Right ventricle myocardium inferior (tissue), 1 donor: ENCODE measurements at regions not wholly inside any gene's neighbourhood (a gene's known extent, or its start where the extent isn't known, plus 50 kb on each side); places are given as distances from the start of the nearest gene placed in this dataset.

Experiments used
- ATAC-seq: fragments of 200-7000 bp; cut with Tn5 transposase; one replicate; pipeline ENCODE4 v1.9.1; 2020; ENCODE audit warnings: mild to moderate bottlenecking, moderate library complexity
- DNase-seq: peaks from one replicate; pipeline ENCODE4 v3.0.0; 2021; ENCODE audit errors: missing footprints
- intact Hi-C: fragments of 100-400 bp; cut with DNase I; formaldehyde crosslinking; loops from one replicate; pipeline ENCODE4 v1.11.0; 2022
- donor health status: DM: no; HTN: yes; CAD: no; lungs with severe emphysema.

DNA sequence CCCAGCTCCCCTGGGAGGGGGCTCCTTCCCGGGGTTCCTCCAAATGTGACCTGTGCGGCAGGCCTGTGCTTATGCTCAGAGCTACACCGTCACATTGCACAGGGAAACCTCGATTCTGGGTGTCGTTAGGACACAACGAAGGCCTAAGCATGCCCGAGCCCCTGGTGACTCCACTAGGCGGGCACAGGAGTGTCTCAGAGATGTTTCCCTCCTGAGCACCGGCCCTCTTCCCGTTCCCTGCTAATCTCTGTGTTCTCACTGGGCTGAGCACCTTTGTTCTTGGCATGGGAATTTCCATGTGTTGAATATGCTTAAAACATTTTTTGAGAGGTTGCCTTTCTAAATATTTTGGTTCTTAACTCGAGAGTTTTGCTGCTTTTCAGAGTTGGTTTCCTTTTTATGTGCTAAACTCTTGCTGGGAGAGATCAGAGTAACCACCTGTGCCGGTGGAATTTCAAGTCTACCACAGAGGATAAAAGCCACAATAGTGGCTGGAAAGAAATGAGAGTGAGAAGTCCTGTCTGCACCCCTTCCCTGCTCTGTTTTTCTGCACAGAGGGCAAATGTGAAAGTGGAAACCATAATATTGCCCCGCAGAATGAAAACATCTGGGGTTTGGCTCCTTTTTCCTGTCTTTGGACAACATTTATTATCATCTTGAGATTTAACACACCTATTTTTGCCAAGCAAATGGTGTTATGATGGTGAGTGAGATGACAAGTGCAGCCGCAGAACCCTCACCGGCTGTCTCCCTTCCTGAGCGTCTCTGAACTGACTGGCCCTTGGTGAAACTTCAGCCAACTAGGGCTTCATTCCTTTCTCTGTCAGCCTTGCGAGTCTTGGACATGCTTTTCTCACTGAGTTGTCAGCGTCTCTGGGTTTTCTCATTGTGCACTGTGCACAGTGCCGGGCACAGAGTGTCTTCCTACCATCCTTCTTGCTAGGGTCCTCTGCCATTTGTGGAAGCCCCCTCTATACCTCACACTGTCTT lies 154.1 kb downstream of the VAPA start:
- intact Hi-C loops = no loop called here
- no peak for DNase-seq
- no peak for ATAC-seq

- no peak for ATAC-seq
- intact Hi-C loops = no loop called here
- no peak for DNase-seq
Measured at GRCh38 chr18:10068766-10069567, 155.2 kb downstream of the VAPA start.

DNA sequence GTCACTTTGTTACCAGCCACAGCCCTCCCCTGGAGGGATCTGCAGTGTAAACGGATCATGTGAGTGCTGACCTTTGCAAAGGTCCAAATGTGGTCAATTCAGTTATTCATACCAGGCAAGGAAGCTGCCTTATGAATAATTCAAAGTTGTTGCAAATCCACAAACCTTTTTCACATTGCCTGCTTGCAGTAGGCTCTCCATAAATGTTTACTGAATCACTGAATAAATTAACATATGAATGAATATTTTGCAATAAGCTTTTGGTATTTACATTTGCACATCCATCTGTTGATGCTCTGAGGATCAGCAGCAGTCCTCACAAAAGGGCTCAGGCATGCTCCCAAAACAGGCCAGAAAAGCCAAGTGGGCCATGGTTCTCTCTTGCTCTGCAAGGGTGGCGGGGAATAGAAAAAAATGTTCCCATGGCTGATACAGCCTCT lies 156.8 kb downstream of the VAPA start:
- ATAC-seq (no peak), DNase-seq (no peak)
- intact Hi-C loops = loop anchor here (5.0 kb wide), 1 partner anchor 57 kb away; no protein-coding TSS in a partner anchor

DNA sequence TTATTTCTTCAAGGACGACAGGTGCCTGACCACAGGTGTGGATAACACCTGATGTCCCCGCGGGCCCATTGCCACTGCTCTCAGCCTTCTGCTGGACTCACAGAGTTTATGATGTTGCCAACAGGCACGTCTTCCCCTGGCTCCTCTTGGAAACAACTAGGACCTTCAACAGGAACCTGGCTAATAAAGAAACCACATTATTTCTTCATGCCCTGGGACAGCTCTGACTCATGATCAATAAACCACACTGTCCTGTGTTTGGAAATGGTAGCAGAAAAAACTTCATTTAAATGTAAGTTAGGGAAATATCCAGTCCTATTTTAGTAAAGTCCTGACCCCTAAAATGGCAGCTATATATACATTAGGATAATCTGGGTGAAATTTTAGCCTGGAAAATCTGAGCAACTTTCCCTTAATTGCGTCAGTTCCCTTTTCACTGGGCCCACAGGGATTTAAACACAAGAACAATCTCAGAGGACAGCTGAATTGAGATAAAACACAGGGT lies 158.9 kb downstream of the VAPA start:
- intact Hi-C loops = loop anchor here (5.0 kb wide), 1 partner anchor 55 kb away; no protein-coding TSS in a partner anchor
- ATAC-seq (no peak), DNase-seq (no peak)

DNA sequence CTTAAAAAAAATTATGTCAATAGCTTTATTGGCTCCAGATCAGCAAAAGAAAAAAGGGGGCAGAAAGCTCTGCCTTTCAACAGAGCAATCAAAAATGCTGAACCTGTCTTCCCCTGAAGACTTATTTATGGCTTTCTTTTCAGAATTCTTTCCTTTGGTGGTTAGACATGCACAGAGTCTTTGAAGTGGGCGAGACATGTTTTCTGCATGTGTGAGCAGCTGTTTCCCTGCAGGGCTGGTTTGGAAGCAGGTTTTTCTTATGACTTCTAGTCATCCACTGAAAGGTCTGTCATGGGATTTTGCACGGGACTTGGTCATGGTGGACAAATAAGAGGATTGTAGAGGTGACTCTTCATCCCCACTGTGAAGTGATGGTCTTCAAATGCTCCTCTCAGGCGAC lies 160.3 kb downstream of the VAPA start:
- intact Hi-C loops = loop anchor here (5.0 kb wide), 1 partner anchor 53 kb away; no protein-coding TSS in a partner anchor
- ATAC-seq (no peak), DNase-seq (no peak)

DNA sequence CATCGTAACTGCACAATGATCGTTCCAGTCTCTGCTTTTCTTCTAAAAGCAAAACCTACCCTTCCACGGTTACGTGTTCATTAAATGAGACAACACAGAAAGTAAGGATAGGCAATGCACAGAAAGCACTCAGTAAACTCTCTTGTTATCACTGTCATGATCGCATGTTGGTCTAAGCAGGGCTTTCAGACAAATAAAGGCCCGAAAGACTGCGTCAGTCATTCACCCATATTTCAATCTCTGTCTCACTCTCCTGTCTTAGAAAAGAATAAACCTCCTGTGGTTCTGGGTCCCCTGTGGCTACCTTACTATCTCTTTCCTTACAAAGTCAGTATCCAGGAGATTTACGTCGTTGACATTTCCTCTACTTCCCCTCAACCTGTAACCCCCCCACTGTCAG lies 160.9 kb downstream of the VAPA start:
- no peak for DNase-seq
- intact Hi-C loops = loop anchor here (5.0 kb wide), 1 partner anchor 53 kb away; no protein-coding TSS in a partner anchor
- ATAC-seq = no peak

- ATAC-seq (no peak), DNase-seq (no peak)
- intact Hi-C loops = no loop called here
Measured at GRCh38 chr18:10076502-10077030, 162.8 kb downstream of the VAPA start.

- intact Hi-C loops = no loop called here
- DNase-seq (no peak), ATAC-seq (no peak)
Measured at GRCh38 chr18:10077986-10078385, 164.2 kb downstream of the VAPA start.

GRCh38 chr18:10080372-10080771 lies 166.6 kb downstream of the VAPA start:
- DNase-seq (no peak), ATAC-seq (no peak)
- intact Hi-C loops = no loop called here

DNA sequence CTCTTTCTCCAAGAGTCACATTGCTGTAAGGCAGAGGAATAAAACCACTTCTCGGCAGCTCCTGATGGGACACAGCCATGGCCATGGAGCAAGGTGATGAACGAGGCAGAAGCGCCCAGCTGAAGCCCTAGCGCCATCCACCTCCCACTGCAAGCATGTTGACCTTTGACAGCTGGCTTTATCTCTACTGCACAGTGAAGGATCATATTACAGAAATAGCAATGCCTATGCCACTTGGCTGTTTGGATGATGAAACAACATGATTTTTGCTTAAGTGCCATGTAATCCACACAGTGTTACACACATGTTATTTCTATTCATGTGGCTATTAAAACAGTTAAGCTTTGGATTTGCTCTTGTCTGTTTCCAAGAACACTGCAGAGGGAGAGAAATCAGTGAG lies 167.7 kb downstream of the VAPA start:
- ATAC-seq (peak; percentile 36), DNase-seq (no peak)
- intact Hi-C loops = no loop called here

- ATAC-seq (peak; percentile 42), DNase-seq (no peak)
- intact Hi-C loops = no loop called here
Measured at GRCh38 chr18:10085416-10085815, 171.6 kb downstream of the VAPA start.

GRCh38 chr18:10085876-10086275 lies 172.1 kb downstream of the VAPA start:
- intact Hi-C loops = no loop called here
- no peak for DNase-seq
- ATAC-seq = no peak

GRCh38 chr18:10086458-10087210 lies 172.8 kb downstream of the VAPA start:
- no peak for DNase-seq
- ATAC-seq = peak; percentile 13
- intact Hi-C loops = no loop called here

- intact Hi-C loops = no loop called here
- ATAC-seq = no peak
- no peak for DNase-seq
Measured at GRCh38 chr18:10088734-10089133, 174.9 kb downstream of the VAPA start.

DNA sequence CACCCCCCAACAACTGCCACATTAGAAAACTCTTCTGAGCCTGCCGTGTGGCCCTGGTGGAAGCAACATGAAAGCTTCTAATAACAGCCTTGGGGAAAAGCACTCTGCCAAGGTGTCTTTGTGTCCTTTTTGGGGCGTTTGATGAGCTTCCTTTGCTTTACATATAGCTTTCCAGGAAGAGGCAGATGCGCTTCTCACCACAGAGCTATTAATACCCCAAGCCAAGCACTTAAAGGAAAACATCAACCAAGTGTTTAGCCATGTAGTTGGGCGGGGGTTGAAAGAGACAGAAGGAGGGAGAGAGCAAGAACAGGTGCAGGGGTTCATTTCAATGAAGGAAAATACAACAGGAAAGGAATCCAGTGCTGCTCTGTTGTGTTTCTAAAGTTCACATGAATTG lies 176.1 kb downstream of the VAPA start:
- no peak for ATAC-seq
- intact Hi-C loops = no loop called here
- no peak for DNase-seq

DNA sequence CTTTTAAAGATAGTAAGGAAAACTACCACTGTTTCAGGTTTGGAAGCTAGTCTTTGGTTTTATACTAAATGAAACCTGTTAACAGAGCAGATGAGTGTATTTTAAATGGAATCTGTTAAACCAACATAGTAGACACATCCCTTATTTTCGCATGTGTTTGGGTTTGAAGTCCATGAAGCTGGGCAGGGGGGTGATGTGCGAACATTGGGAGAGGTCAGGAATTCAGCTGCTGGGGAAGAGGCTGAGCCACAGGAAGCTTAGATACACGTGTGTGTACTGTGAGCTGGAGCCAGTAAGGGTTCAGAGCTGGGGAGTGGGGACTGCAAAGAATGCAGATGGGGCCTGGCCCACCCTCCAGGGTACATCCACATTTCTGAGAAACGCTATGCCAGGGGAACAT lies 176.9 kb downstream of the VAPA start:
- intact Hi-C loops = no loop called here
- ATAC-seq (no peak), DNase-seq (no peak)

DNA sequence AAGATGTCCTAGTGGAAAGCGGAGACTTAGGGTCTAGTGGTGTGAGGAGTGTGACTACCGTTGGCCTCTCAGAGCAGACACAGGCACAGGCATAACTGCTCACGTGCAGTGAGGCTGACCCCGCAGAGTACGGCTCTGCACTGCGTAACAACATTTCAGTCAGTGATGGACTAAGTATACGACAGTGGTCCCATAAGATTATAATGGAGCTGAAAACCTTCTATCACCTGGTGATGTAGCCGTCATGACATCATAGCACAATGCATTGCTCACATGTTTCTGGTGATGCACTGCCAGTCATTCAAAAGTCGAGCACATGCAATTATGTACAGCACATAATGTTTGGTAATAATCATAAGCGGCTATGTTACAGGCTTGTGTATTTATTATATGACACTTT lies 179.6 kb downstream of the VAPA start:
- intact Hi-C loops = no loop called here
- ATAC-seq = no peak
- DNase-seq = no peak

GRCh38 chr18:10094154-10094553 lies 180.3 kb downstream of the VAPA start:
- DNase-seq (no peak), ATAC-seq (no peak)
- intact Hi-C loops = no loop called here

DNA sequence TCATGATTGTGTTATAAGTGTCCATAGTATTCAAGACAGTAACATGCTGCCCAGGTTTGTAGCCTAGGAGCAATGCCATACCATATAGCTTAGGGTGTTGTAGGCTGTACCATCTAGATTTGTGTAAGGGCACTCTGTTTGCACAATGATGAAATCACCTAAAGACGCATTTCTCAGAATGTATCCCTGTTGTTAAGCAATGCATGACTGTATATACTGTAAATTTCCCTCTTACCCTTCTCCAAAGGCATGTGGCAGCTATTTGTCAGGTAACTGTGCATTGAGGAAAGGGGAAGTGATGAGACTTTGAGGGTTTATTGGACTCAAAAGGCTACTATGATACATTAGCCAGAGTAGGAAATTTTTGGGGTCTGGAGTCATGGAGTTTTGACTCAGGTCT lies 180.8 kb downstream of the VAPA start:
- ATAC-seq (no peak), DNase-seq (no peak)
- intact Hi-C loops = no loop called here
